ENCODE measurements at regions not wholly inside any gene's neighbourhood (a gene's known extent, or its start where the extent isn't known, plus 50 kb on each side); places are given as distances from the start of the nearest gene placed in this dataset.
A peak's percentile ranks its signal among the peaks of the same experiment; 100 is the strongest.

GRCh38 chr1:43059640-43060574 is 101.2 kb upstream of the SLC2A1 start:
- intact Hi-C loops (cut with micrococcal nuclease) = loop anchor here (1.0 kb wide), 1 partner anchor 101 kb away; no protein-coding TSS in a partner anchor
- POLR2A ChIA-PET (ENCODE audit: unreplicated experiment) = interaction anchor here (0.6 kb wide), 1 partner anchor 11 kb away, joined by 4 read pairs; no protein-coding TSS in a partner anchor
- CTCF ChIA-PET = interaction anchor here (0.6 to 1.1 kb wide), 2 partner anchors 105 to 988 kb away, joined by 3 read pairs; no protein-coding TSS in a partner anchor

More at GRCh38 chr1:43059640-43060574, 101.2 kb upstream of the SLC2A1 start:
- Histone ChIP-seq H3K27me3 (ENCODE audit: control insufficient read depth, insufficient read depth, low read length) (no peaks in the 10 kb centered on the region), H2AK5ac (ENCODE audit: low read depth, low read length) (peak overlapping the region; percentile 80), H4K8ac (ENCODE audit: low read depth in 2 of 2, low read length in 2 of 2) (peak overlapping the region; percentile 91 to 97), H3K9ac (ENCODE audit: low read depth, low read length) (peak overlapping the region; percentile 58; the same call in 1 of the 2 replicates), H3K56ac (ENCODE audit: extremely low read depth, insufficient read depth, low read length) (no peak overlapping the region), H2AFZ (replicated peaks; ENCODE audit: low read length, poor library complexity) (peak overlapping the region; percentile 6), H3K14ac (replicated peaks; ENCODE audit: low read depth, low read length) (peak overlapping the region; percentile 61), H3K23ac (ENCODE audit: low read depth, low read length) (peak overlapping the region; percentile 29; the same call in 1 of the 2 replicates), H4K5ac (ENCODE audit: low read depth, low read length) (peak overlapping the region; percentile 98), H3K36me3 (ENCODE audit: control insufficient read depth, insufficient read depth, low read length) (no peaks in the 10 kb centered on the region), H4K20me1 (ENCODE audit: insufficient read depth, low read length) (no peaks in the 10 kb centered on the region), H3K4me2 (ENCODE audit: low read depth, low read length) (peak overlapping the region; percentile 18; the same call in 1 of the 2 replicates), H3K27ac (ENCODE audit: insufficient read depth, low read length) (peak overlapping the region; percentile 96), H2BK120ac (ENCODE audit: low read depth, low read length) (peak overlapping the region; percentile 85), H3K4ac (ENCODE audit: low read depth, low read length) (peak overlapping the region; percentile 81), H2AK9ac (replicated peaks; ENCODE audit: low read depth, low read length, poor library complexity) (no peak overlapping the region), H2BK20ac (ENCODE audit: low read depth, low read length) (peak overlapping the region; percentile 92), H4K91ac (ENCODE audit: insufficient read depth, low read depth, low read length) (peak overlapping the region; percentile 94), H3K9me1 (ENCODE audit: insufficient read depth, low read length) (peaks cover 18% of the 10 kb centered on the region), H2BK15ac (ENCODE audit: low read depth, low read length) (peak overlapping the region; percentile 98; the same call in 2 of the 3 replicates), H3K4me1 (ENCODE audit: control insufficient read depth, insufficient read depth, low read length) (peaks cover 30% of the 10 kb centered on the region), H3K79me1 (ENCODE audit: low read depth in 1 of 2, low read length in 2 of 2) (peaks cover 3 to 4% of the 10 kb centered on the region in 2 experiments; a peak in 1 of 4 replicates), H2BK5ac (ENCODE audit: low read depth, low read length, poor library complexity, severe bottlenecking) (peak overlapping the region; percentile 99), H3K4me3 (ENCODE audit: insufficient read depth, low read depth, low read length) (no peak overlapping the region), H3K9me3 (ENCODE audit: control insufficient read depth, insufficient read depth, low read length) (no peaks in the 10 kb centered on the region), H3K18ac (ENCODE audit: low read depth, low read length) (peak overlapping the region; percentile 100)
- in situ Hi-C loops (cut with MboI; ENCODE audit: low sequenced_read_pairs) = no loop called here
- dilution Hi-C loops (cut with HindIII; ENCODE audit: low sequenced_read_pairs, unreplicated experiment) = no loop called here
- ATAC-seq (ENCODE audit: low read depth) (peak; percentile 62), DNase-seq (peak; percentile 71)
- no peak for TF ChIP-seq RCOR1 (IDR thresholded peaks at IDR 0.05; ENCODE audit: insufficient replicate concordance, low read length)
- TF ChIP-seq CHD1 (IDR thresholded peaks at IDR 0.05; ENCODE audit: low read depth, low read length) = no peak
- peak; percentile 88 for TF ChIP-seq NFE2L2 (IDR thresholded peaks at IDR 0.05; ENCODE audit: low read depth, low read length)
- TF ChIP-seq, protein P1, sequence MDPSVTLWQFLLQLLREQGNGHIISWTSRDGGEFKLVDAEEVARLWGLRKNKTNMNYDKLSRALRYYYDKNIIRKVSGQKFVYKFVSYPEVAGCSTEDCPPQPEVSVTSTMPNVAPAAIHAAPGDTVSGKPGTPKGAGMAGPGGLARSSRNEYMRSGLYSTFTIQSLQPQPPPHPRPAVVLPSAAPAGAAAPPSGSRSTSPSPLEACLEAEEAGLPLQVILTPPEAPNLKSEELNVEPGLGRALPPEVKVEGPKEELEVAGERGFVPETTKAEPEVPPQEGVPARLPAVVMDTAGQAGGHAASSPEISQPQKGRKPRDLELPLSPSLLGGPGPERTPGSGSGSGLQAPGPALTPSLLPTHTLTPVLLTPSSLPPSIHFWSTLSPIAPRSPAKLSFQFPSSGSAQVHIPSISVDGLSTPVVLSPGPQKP (IDR thresholded peaks at IDR 0.05; ENCODE audit: borderline replicate concordance, low read depth, low read length) = no peak
- TF ChIP-seq CEBPB (IDR thresholded peaks at IDR 0.05; ENCODE audit: low read depth, low read length) = peak; percentile 65; the same call in 1 of the 2 replicates
- TF ChIP-seq MXI1 (IDR thresholded peaks at IDR 0.05; ENCODE audit: borderline replicate concordance, low read depth, low read length) = no peak
- no TSS peak for BruUV-seq (replicated peaks)
- WGBS, 2 experiments (ENCODE audit: extremely low coverage in 2 of 2, insufficient read length in 1 of 2) = no CpG with 5 or more reads among the region's 9 CpGs
